ENCODE measurements at regions not wholly inside any gene's neighbourhood (a gene's known extent, or its start where the extent isn't known, plus 50 kb on each side); places are given as distances from the start of the nearest gene placed in this dataset.

GRCh38 chr7:84841809-84842208, 345.0 kb downstream of the SEMA3D start:
- H3K9me3 Mint-ChIP-seq (ENCODE audit: unreplicated experiment): no peaks in the 10 kb centered on the region
- H3K27ac Mint-ChIP-seq (ENCODE audit: unreplicated experiment): no peak overlapping the region
- H3K4me3 Mint-ChIP-seq (ENCODE audit: unreplicated experiment): no peak overlapping the region
- H3K4me1 Mint-ChIP-seq (ENCODE audit: unreplicated experiment): peaks cover 5% of the 10 kb centered on the region
- no peak for DNase-seq (ENCODE audit: extremely low spot score, unreplicated experiment)
- no peaks in the 10 kb centered on the region for H3K36me3 Mint-ChIP-seq (ENCODE audit: unreplicated experiment)
- TF ChIP-seq CTCF (IDR thresholded peaks at IDR 0.05): no peak
- H3K27me3 Mint-ChIP-seq (ENCODE audit: unreplicated experiment): no peaks in the 10 kb centered on the region

- H3K27ac Mint-ChIP-seq (ENCODE audit: unreplicated experiment): no peak overlapping the region
- no peak overlapping the region for H3K4me3 Mint-ChIP-seq (ENCODE audit: unreplicated experiment)
Measured at GRCh38 chr7:84838857-84839256, 348.0 kb downstream of the SEMA3D start.

GRCh38 chr7:84837405-84837804, 349.5 kb downstream of the SEMA3D start:
- DNase-seq (ENCODE audit: extremely low spot score, unreplicated experiment): no peak
- Mint-ChIP-seq H3K9me3 (ENCODE audit: unreplicated experiment) (no peaks in the 10 kb centered on the region), H3K27me3 (ENCODE audit: unreplicated experiment) (no peaks in the 10 kb centered on the region), H3K4me1 (ENCODE audit: unreplicated experiment) (peaks cover 5% of the 10 kb centered on the region), H3K27ac (ENCODE audit: unreplicated experiment) (no peak overlapping the region), H3K4me3 (ENCODE audit: unreplicated experiment) (no peak overlapping the region), H3K36me3 (ENCODE audit: unreplicated experiment) (no peaks in the 10 kb centered on the region)
- TF ChIP-seq CTCF (IDR thresholded peaks at IDR 0.05): no peak

More at GRCh38 chr7:84838857-84839256, 348.0 kb downstream of the SEMA3D start:
- H3K9me3 Mint-ChIP-seq (ENCODE audit: unreplicated experiment): no peaks in the 10 kb centered on the region
- TF ChIP-seq CTCF (IDR thresholded peaks at IDR 0.05): no peak
- H3K36me3 Mint-ChIP-seq (ENCODE audit: unreplicated experiment): no peaks in the 10 kb centered on the region
- H3K4me1 Mint-ChIP-seq (ENCODE audit: unreplicated experiment): peaks cover 5% of the 10 kb centered on the region
- DNase-seq (ENCODE audit: extremely low spot score, unreplicated experiment): no peak
- H3K27me3 Mint-ChIP-seq (ENCODE audit: unreplicated experiment): no peaks in the 10 kb centered on the region

GRCh38 chr7:84829719-84830118, 357.1 kb downstream of the SEMA3D start:
- H3K27ac Mint-ChIP-seq (ENCODE audit: unreplicated experiment): no peak overlapping the region
- no peak for TF ChIP-seq CTCF (IDR thresholded peaks at IDR 0.05)
- H3K27me3 Mint-ChIP-seq (ENCODE audit: unreplicated experiment): no peaks in the 10 kb centered on the region
- no peak for DNase-seq (ENCODE audit: extremely low spot score, unreplicated experiment)
- H3K4me3 Mint-ChIP-seq (ENCODE audit: unreplicated experiment): no peak overlapping the region
- H3K36me3 Mint-ChIP-seq (ENCODE audit: unreplicated experiment): no peaks in the 10 kb centered on the region
- H3K9me3 Mint-ChIP-seq (ENCODE audit: unreplicated experiment): no peaks in the 10 kb centered on the region
- no peaks in the 10 kb centered on the region for H3K4me1 Mint-ChIP-seq (ENCODE audit: unreplicated experiment)

- no peak for DNase-seq (ENCODE audit: extremely low spot score, unreplicated experiment)
- H3K36me3 Mint-ChIP-seq (ENCODE audit: unreplicated experiment): no peaks in the 10 kb centered on the region
- no peak overlapping the region for H3K27ac Mint-ChIP-seq (ENCODE audit: unreplicated experiment)
- no peaks in the 10 kb centered on the region for H3K4me1 Mint-ChIP-seq (ENCODE audit: unreplicated experiment)
- TF ChIP-seq CTCF (IDR thresholded peaks at IDR 0.05): no peak
- no peak overlapping the region for H3K4me3 Mint-ChIP-seq (ENCODE audit: unreplicated experiment)
- H3K27me3 Mint-ChIP-seq (ENCODE audit: unreplicated experiment): no peaks in the 10 kb centered on the region
- H3K9me3 Mint-ChIP-seq (ENCODE audit: unreplicated experiment): peaks cover 4% of the 10 kb centered on the region
Measured at GRCh38 chr7:84824057-84824651, 362.7 kb downstream of the SEMA3D start.

Measured in osteocyte (in vitro differentiated cells).